H1 (cell line): ENCODE measurements at regions not wholly inside any gene's neighbourhood (a gene's known extent, or its start where the extent isn't known, plus 50 kb on each side); places are given as distances from the start of the nearest gene placed in this dataset.

Source experiments
- JUND ChIP-seq: IDR thresholded peaks from 2 replicates; pipeline ENCODE4 v1.6.1; 2011; ENCODE audit warnings: mild to moderate bottlenecking, improper control_type of control experiment, low read length
- SP2 ChIP-seq: IDR thresholded peaks from 2 replicates; pipeline ENCODE4 v1.6.1; 2012; ENCODE audit warnings: mild to moderate bottlenecking, low read length, inconsistent platforms
- ZNF274 ChIP-seq: IDR thresholded peaks from 2 replicates; pipeline ENCODE4 v1.7.0; 2012; ENCODE audit warnings: low read length, borderline replicate concordance; ENCODE audit errors: extremely low read depth

DNA sequence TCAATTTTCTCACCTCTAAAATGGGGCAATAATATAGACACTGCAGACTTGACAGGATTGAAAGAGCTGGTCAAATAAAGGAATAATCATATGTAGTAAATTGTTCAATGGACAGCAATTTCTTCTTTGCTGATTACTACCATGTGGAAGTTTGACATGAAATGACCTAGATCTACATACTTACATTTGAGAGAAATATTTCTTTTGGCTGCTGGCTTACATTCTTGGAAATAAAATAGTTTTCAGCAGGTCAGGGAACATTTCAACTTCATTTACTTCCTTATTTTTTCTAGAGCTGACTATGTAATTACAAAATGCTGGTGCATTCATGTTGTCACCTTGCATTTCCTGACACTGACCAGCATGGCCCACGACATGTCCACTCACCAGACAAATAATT lies 294.6 kb upstream of the MIR17HG start (continued):
- TF ChIP-seq ZNF274 (no peak), JUND (no peak), SP2 (no peak)
